Activated CD8-positive, alpha-beta memory T cell treated with anti-CD3 and anti-CD28 coated beads, Interleukin-2, amount 50 U/mL, for 1 hour (primary cell): ENCODE measurements at regions not wholly inside any gene's neighbourhood (a gene's known extent, or its start where the extent isn't known, plus 50 kb on each side); places are given as distances from the start of the nearest gene placed in this dataset.
"Not testable (repeated sequence)": the region's sequence is repeated elsewhere in the genome, so short reads cannot be mapped to it uniquely, and the experiment has no call there.

Experiments
- DNase-seq: peaks from one replicate; pipeline ENCODE4 v3.0.0-alpha.2; 2020; ENCODE audit errors: extremely low read depth

DNA sequence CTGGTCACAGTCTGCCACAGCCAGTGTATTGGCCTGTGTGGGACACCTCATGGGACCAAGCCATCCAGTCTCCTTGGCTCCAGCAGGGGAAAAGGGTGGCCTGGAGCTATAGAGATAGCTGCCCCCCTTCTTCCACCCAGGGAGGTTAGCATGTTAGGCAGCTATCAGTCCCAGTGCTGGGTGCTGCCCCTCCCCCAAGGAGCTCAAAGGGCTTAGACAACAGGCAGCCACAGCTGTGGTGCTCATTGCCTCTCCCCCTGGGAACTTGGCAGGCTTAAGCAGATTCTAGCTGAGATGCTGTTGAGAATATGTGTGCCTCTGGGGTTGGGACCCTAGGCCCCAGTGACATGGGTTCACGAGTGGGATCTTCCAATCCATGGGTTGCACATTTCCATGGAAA, 226.0 kb upstream of the PTGER4 start:
- DNase-seq, result no peak

GRCh38 chr5:40452874-40453624, 226.7 kb upstream of the PTGER4 start:
- DNase-seq, result no peak

- no peak for DNase-seq
These were observed 232.3 kb upstream of the PTGER4 start for GRCh38 chr5:40447438-40447837.

DNA sequence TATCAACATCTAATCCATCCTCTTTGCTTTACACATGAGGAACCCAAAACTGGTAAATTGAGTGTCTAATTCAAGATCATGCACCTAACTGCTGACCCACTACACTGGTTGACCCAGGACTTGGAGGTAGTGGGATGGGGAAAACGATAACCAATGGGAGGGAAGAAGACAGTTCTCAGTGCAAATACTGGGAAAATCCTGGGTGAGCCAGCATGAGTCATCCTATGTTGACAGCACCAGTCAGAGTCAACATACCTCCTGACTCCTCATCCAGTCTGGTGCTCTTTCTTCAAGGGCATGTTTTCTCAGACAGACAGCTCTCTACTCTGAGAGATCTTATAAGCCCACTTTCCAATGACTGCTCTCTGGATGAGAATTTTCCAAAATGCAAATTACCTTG, 232.8 kb upstream of the PTGER4 start:
- no peak for DNase-seq

- no peak for DNase-seq
These were observed 237.4 kb upstream of the PTGER4 start for GRCh38 chr5:40442346-40442745.

- no peak for DNase-seq
These were observed 238.0 kb upstream of the PTGER4 start for GRCh38 chr5:40441733-40442132.

DNA sequence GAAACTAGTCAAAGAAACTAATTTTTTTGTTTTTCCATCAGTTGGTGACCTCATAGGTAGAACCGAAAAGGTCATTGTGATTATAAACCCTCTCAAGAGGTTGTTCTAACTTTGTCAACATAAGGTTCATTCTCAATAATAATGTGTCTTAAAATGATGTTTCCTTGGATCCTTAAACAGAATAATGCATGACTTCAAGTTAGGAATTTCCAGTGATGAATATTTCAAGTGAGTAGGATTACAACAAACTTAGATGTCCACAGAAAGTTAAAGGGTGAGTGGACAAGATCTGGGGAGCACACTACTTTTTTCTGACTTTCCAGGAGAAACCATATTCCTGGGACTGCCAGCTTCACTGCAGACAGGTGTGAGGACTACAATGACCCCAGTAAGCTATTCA, 239.0 kb upstream of the PTGER4 start:
- no peak for DNase-seq

DNA sequence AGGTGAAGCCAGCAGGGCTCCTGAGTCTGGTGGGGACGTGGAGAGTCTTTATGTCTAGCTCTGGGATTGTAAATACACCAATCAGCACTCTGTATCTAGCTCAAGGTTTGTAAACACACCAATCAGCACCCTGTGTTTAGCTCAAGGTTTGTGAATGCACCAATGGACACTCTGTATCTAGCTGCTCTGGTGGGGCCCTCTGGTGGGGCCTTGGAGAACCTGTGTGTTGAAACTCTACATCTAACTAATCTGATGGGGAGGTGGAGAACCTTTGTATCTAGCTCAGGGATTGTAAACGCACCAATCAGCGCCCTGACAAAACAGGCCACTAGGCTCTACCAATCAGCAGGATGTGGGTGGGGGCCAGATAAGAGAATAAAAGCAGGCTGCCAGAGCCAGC, 240.6 kb upstream of the PTGER4 start:
- not testable (repeated sequence) for DNase-seq

GRCh38 chr5:40438646-40439045, 241.1 kb upstream of the PTGER4 start:
- not testable (repeated sequence) for DNase-seq

- DNase-seq, result no peak
These were observed 242.3 kb upstream of the PTGER4 start for GRCh38 chr5:40437452-40437861.

GRCh38 chr5:40436535-40437237, 243.0 kb upstream of the PTGER4 start:
- DNase-seq, result peak; percentile 43

DNA sequence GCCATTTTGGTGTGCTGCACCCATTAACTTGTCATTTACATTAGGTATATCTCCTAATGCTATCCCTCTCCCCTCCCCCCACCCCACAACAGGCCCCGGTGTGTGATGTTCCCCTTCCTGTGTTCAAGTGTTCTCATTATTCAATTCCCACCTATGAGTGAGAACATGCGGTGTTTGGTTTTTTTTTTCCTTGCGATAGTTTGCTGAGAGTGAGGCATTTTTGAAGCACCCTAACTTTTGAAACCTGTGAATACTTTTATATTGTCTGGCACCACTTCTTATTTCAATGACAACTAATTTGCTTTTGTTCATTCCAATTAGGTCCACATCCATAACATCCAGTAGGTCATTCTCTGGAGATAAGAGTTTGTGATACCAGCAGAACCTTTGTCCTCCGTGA, 244.0 kb upstream of the PTGER4 start:
- not testable (repeated sequence) for DNase-seq

DNA sequence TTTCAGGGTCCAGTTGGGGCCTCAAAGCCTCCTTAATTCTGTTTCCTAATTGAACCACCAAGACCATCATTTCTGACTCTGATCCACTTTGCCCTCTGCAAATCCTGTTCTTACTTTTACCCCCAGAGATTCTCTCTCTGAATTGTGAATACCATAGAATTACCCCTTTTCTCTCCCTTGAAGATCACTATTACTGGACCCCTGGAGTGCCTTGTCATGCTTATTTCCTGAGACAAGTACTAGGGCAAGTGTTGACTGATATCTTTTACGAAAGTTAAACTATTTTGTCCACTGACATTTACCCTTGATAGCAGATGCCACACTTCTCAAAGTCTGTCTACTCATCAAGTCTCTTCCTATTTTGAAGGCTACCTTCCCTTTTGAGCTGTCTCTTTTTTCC, 246.9 kb upstream of the PTGER4 start:
- no peak for DNase-seq

DNA sequence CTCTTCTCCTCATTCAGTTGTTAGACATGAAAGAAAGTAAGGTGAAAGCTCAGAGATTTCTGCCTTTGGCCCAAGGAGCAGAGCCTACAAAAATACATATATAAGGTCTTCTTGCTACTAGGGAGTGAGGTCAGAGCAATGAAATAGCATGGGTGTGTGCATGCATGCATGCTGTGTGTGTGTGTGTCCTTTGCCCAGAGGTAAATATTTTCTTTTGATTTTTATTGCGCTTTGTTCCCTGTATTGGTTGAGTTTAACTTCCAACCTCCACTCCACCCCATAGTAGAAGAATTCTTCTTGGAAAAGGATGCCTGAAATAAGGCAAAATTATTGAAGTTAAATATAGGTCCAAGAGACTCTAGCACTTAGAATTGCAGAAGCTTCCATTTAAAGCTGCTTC, 248.0 kb upstream of the PTGER4 start:
- DNase-seq, result no peak

DNA sequence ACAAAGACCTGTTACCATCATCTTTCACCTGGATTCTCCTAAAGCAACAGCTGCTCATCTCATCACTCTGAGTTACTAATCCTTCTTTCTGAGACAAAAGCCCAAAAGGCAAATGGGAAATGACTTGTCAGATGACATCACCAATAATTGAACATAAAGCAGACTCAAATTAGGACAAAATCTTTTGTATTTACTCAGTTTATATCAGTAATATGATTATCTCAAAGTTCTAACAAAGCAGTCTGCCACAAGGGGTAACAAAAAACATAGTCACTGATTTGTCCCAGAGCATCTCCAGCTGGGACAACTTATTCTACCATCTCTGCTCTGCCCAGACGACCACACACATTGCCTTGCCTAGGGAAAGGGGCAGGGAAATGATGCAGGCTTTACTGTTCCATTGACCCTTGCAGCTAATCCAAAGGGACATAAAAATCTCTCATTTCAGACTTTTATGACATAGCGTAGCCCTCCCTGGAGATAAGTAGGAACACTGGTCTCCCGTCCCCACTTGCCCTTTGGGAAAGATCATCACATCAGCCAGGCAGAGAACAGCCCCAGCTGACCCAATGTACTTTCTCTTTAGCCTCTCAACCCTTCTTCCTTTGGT, 249.5 kb upstream of the PTGER4 start:
- DNase-seq, result no peak

- no peak for DNase-seq
These were observed 250.2 kb upstream of the PTGER4 start for GRCh38 chr5:40429258-40430100.

DNA sequence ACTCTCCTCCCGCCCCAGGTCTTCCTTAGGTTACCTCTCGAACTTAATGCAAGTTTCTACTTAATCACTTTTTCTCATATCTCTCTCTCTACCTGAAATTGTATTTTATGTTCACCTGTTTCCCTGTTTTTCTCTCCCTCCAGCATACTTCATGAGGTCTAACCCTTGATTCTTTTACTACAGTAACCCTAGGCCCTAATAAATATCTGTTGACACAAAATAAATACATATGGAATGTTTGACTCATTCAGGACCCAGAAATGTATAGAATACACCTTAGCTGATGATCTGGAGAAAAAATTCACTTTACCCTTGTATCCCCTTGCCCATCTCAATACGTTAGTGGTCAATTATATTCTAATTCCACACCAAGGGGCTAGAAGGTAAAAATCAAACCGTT, 250.9 kb upstream of the PTGER4 start:
- no peak for DNase-seq

DNA sequence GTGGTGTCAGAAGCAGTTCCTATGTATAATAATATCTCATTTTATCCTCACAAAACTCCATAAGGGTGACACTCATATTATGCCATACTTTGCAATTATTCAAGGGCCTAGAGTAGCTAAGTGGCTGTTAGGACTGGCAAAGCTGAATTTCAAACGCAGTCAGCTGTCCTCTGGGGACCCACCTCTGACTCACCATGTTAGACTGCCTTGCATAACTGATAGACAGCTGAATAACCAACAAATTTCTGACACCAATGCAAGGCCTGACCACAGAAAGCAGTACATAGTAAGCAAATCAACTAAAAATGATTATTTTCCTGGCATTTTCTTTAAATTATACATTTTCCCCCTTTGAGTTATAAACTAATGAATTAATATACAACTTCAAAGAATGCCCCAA, 251.6 kb upstream of the PTGER4 start:
- no peak for DNase-seq

DNA sequence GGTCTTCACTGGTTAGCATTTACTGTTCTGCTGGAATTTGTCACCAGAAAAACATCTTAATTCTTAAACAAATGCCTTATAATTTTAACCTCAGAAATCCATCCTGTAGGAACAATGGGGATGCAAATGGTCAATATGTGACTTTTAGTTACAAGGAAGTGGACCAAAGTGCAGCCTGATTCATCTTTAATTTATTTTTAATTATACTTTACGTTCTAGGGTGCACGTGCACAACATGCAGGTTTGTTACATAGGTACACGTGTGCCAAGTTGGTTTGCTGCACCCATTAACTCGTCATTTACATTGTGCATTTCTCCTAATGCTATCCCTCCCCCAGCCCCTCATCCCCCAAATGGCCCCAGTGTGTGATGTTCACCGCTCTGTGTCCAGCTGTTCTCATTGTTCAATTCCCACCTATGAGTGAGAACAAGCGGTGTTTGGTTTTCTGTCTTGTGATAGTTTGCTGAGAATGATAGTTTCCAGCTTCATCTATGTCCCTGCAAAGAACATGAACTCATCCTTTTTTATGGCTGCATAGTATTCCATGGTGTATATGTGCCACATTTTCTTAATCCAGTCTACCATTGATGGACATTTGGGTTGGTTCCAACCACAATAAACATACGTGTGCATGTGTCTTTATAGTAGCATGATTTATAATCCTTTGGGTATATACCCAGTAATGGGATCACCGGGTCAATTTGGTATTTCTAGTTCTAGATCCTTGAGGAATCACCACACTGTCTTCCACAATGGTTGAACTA, 262.5 kb upstream of the PTGER4 start:
- DNase-seq, result not testable (repeated sequence)

- DNase-seq, result no peak
These were observed 263.1 kb upstream of the PTGER4 start for GRCh38 chr5:40416588-40416987.

DNA sequence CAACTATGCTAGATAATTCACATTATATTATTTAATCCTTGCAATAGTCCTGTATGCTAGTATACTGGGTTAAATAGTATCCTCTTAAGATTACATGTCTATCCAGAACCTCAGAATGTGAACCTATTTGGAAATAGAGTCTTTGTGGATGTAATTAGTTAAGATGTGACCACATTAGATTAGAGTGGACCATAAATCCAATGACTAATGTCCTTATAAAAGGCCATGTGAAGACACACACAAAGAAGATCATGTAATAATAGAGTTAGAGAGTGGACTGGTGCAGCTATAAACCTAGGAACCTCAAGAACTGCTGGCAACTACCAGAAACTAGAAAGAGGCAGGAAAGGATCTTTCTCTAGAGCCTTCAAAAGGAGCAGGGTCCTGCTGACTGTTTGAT, 263.6 kb upstream of the PTGER4 start:
- no peak for DNase-seq
